H9 (cell line): ENCODE measurements at regions not wholly inside any gene's neighbourhood (a gene's known extent, or its start where the extent isn't known, plus 50 kb on each side); places are given as distances from the start of the nearest gene placed in this dataset.

Experiments used
- DNase-seq: peaks from one replicate; pipeline ENCODE4 v3.0.0-alpha.2; 2017
- H2AFZ ChIP-seq: one replicate; pipeline ENCODE4 v1.6.1; 2013; ENCODE audit warnings: mild to moderate bottlenecking, low read length, control low read depth, moderate library complexity
- H2AK5ac ChIP-seq: 2 replicates; pipeline ENCODE4 v1.6.1; 2013; ENCODE audit warnings: low read length, control low read depth, mixed read lengths; ENCODE audit not compliant: insufficient read length
- H2BK120ac ChIP-seq: one replicate; pipeline ENCODE4 v1.6.1; 2013; ENCODE audit warnings: low read depth, mild to moderate bottlenecking, low read length, control low read depth, inconsistent platforms; ENCODE audit not compliant: poor library complexity, severe bottlenecking
- H2BK12ac ChIP-seq: 2 replicates; pipeline ENCODE4 v1.6.1; 2013; ENCODE audit warnings: low read length, control low read depth, mixed read lengths, low read depth; ENCODE audit not compliant: insufficient read length
- H2BK15ac ChIP-seq: 2 replicates; pipeline ENCODE4 v1.6.1; 2013; ENCODE audit warnings: low read depth, low read length, control low read depth
- H2BK20ac ChIP-seq: one replicate; pipeline ENCODE4 v1.6.1; 2013; ENCODE audit warnings: low read depth, mild to moderate bottlenecking, low read length, control low read depth, inconsistent platforms; ENCODE audit not compliant: poor library complexity, severe bottlenecking
- H2BK5ac ChIP-seq: 2 replicates; pipeline ENCODE4 v1.6.1; 2013; ENCODE audit warnings: low read length, control low read depth, mixed read lengths; ENCODE audit not compliant: insufficient read length
- H3K14ac ChIP-seq: 2 replicates; pipeline ENCODE4 v1.6.1; 2013; ENCODE audit warnings: low read length, control low read depth; ENCODE audit not compliant: insufficient read depth
- H3K18ac ChIP-seq: 2 replicates; pipeline ENCODE4 v1.6.1; 2013; ENCODE audit warnings: low read depth, mild to moderate bottlenecking, mixed read lengths, low read length, control low read depth; ENCODE audit not compliant: insufficient read length
- H3K23ac ChIP-seq: 2 replicates; pipeline ENCODE4 v1.6.1; 2013; ENCODE audit warnings: low read length, control low read depth, mixed read lengths, low read depth; ENCODE audit not compliant: insufficient read length
- H3K23me2 ChIP-seq: 2 replicates; pipeline ENCODE4 v1.6.1; 2013; ENCODE audit warnings: low read depth, mild to moderate bottlenecking, mixed read lengths, low read length, control low read depth; ENCODE audit not compliant: insufficient read length, poor library complexity, severe bottlenecking
- H3K27ac ChIP-seq: 2 replicates; pipeline ENCODE4 v1.5.1; 2013; ENCODE audit warnings: low read length, control low read depth, mixed read lengths, low read depth; ENCODE audit not compliant: insufficient read length
- H3K27me3 ChIP-seq: 2 replicates; pipeline ENCODE4 v1.6.1; 2013; ENCODE audit warnings: low read length, control low read depth, inconsistent platforms; ENCODE audit not compliant: insufficient read depth
- H3K4ac ChIP-seq: 2 replicates; pipeline ENCODE4 v1.6.1; 2013; ENCODE audit warnings: low read depth, mild to moderate bottlenecking, control low read depth, inconsistent platforms, low read length, moderate library complexity
- H3K4me1 ChIP-seq: 2 replicates; pipeline ENCODE4 v1.6.1; 2013; ENCODE audit warnings: low read length, control low read depth, inconsistent platforms; ENCODE audit not compliant: insufficient read depth
- H3K4me2 ChIP-seq: 2 replicates; pipeline ENCODE4 v1.6.1; 2013; ENCODE audit warnings: low read length, control low read depth, mixed read lengths; ENCODE audit not compliant: insufficient read length, insufficient read depth
- H3K56ac ChIP-seq: 2 replicates; pipeline ENCODE4 v1.6.1; 2013; ENCODE audit warnings: low read depth, mild to moderate bottlenecking, mixed read lengths, low read length, control low read depth; ENCODE audit not compliant: insufficient read length
- H3K79me1 ChIP-seq: 2 replicates; pipeline ENCODE4 v1.6.1; 2013; ENCODE audit warnings: low read depth, mild to moderate bottlenecking, moderate library complexity, low read length, control low read depth, inconsistent platforms; ENCODE audit not compliant: insufficient read depth, poor library complexity, severe bottlenecking
- H3K79me2 ChIP-seq: 2 replicates; pipeline ENCODE4 v1.6.1; 2013; ENCODE audit warnings: low read length, control low read depth, inconsistent platforms; ENCODE audit not compliant: insufficient read depth
- H3K9ac ChIP-seq: 2 replicates; pipeline ENCODE4 v1.6.1; 2013; ENCODE audit warnings: low read length, control low read depth, mixed read lengths; ENCODE audit not compliant: insufficient read length; ENCODE audit errors: extremely low read depth
- H3K9me3 ChIP-seq: one replicate; pipeline ENCODE4 v1.6.1; 2013; ENCODE audit warnings: low read depth, low read length, inconsistent platforms; ENCODE audit not compliant: control insufficient read depth
- H3T11ph ChIP-seq: one replicate; pipeline ENCODE4 v1.6.1; 2013; ENCODE audit warnings: mild to moderate bottlenecking, low read length, control low read depth, inconsistent platforms
- H4K20me1 ChIP-seq: one replicate; pipeline ENCODE4 v1.6.1; 2013; ENCODE audit not compliant: control insufficient read depth, insufficient read length, insufficient read depth
- H4K5ac ChIP-seq: 2 replicates; pipeline ENCODE4 v1.6.1; 2013; ENCODE audit warnings: low read depth, mild to moderate bottlenecking, mixed read lengths, low read length, control low read depth; ENCODE audit not compliant: insufficient read length
- H4K8ac ChIP-seq: replicated peaks from 2 replicates; pipeline ENCODE4 v1.6.1; 2013; ENCODE audit warnings: low read length, control low read depth, mixed read lengths, low read depth; ENCODE audit not compliant: insufficient read length
- H4K91ac ChIP-seq: 2 replicates; pipeline ENCODE4 v1.6.1; 2013; ENCODE audit warnings: low read depth, mild to moderate bottlenecking, moderate library complexity, mixed read lengths, low read length, control low read depth; ENCODE audit not compliant: insufficient read length
- H3K27ac Mint-ChIP-seq, 3 experiments: 2 replicates in 2 of 3; 3 replicates in 1 of 3; pipeline ENCODE4 v1.8.0; 2020 to 2021; ENCODE audit warnings: mixed read lengths in 3 of 3, mild to moderate bottlenecking in 1 of 3, moderate library complexity in 1 of 3
- H3K27me3 Mint-ChIP-seq: 2 replicates; pipeline ENCODE4 v1.8.0; 2021; ENCODE audit warnings: low read depth, mild to moderate bottlenecking, moderate library complexity, mixed read lengths
- H3K36me3 Mint-ChIP-seq, 3 experiments: 2 replicates in 2 of 3; 3 replicates in 1 of 3; pipeline ENCODE4 v1.8.0; 2020 to 2021; ENCODE audit warnings: low read depth in 3 of 3, mixed read lengths in 3 of 3; ENCODE audit not compliant: insufficient read depth in 1 of 3
- H3K4me1 Mint-ChIP-seq, 2 experiments: 2 replicates each; pipeline ENCODE4 v1.8.0; 2020; ENCODE audit warnings: mixed read lengths in 2 of 2
- H3K4me3 Mint-ChIP-seq, 2 experiments: 2 replicates in 1 of 2; 3 replicates in 1 of 2; pipeline ENCODE4 v1.8.0; 2020 to 2021; ENCODE audit warnings: mild to moderate bottlenecking in 2 of 2, mixed read lengths in 2 of 2, moderate library complexity in 1 of 2
- H3K9me3 Mint-ChIP-seq, 2 experiments: 2 replicates in 1 of 2; 3 replicates in 1 of 2; pipeline ENCODE4 v1.8.0; 2020; ENCODE audit warnings: mild to moderate bottlenecking in 2 of 2, mixed read lengths in 2 of 2, moderate library complexity in 1 of 2
- CTCF ChIP-seq: fragments of 200-600 bp; sonication (generic); conservative IDR thresholded peaks from 3 replicates; pipeline ENCODE4 v1.8.0; 2021; ENCODE audit warnings: antibody characterized with exemption, mild to moderate bottlenecking
- WGBS: extraction: QIAGEN DNeasy Blood & Tissue Kit; methylation state at CpG from one replicate; pipeline ENCODE4 v1.1.7; 2013; ENCODE audit warnings: missing lambda C conversion rate, low lambda C conversion rate, mixed read lengths; ENCODE audit not compliant: insufficient read length; ENCODE audit errors: extremely low coverage; 5-methylcytosine and 5-hydroxymethylcytosine counted together

DNA sequence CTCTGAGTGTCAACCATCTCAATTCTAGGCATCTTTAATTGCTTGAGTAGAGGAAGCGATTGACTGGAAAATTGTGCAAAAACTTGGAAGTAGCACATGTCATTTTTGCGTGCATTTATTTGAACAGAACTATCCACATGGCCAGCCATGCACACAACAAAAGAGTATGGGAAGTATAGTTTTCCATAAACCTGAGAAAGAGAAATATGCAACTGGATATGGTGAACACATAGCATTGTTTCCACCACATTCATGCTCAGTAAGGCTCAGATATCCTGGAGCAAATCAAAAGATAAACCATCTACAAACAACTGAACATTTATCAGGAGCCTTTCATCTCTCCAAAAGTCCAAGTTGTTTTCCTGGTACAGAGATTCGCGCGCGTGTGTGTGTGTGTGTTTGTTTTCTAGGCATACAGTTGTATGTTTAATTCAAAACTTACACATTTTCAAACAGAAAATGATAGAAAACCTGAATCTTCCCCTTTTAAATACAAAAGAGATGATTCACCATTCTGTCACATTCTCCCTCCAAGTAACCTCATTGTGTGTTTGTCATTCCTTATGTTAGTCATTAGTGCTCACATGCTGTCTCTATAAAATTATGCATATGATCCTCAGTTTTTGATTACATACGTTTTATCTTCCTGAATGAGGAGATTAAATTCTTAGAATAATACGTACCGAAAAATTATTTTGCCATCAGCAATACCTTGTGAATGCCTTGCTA, 780.4 kb upstream of the NRXN1 start:
- H3K27me3 ChIP-seq, result no peaks in the 10 kb centered on the region
- no peak overlapping the region for H2BK20ac ChIP-seq
- no peaks in the 10 kb centered on the region for H3K9me3 Mint-ChIP-seq
- H2BK12ac ChIP-seq, result no peak overlapping the region
- H3K79me2 ChIP-seq, result no peaks in the 10 kb centered on the region
- no peak overlapping the region for H2AK5ac ChIP-seq
- H4K5ac ChIP-seq, result no peak overlapping the region
- no peak overlapping the region for H3K18ac ChIP-seq
- no peak overlapping the region for H3K4me3 Mint-ChIP-seq
- no peak for TF ChIP-seq CTCF
- H3K27ac ChIP-seq, result no peak overlapping the region
- no peak overlapping the region for H2BK5ac ChIP-seq
- no peak overlapping the region for H2AFZ ChIP-seq
- no CpG with 5 or more reads among the region's 9 CpGs for WGBS
- H3K4me2 ChIP-seq, result no peak overlapping the region
- H4K8ac ChIP-seq, result no peak overlapping the region
- no peak overlapping the region for H3K56ac ChIP-seq
- H3K9ac ChIP-seq, result no peak overlapping the region
- no peak overlapping the region for H3T11ph ChIP-seq
- no peaks in the 10 kb centered on the region for H3K9me3 ChIP-seq
- H3K14ac ChIP-seq, result no peak overlapping the region
- H4K20me1 ChIP-seq, result no peaks in the 10 kb centered on the region
- no peaks in the 10 kb centered on the region for H3K36me3 Mint-ChIP-seq
- DNase-seq, result no peak
- no peaks in the 10 kb centered on the region; the same call in 1 of the 2 replicates for H3K4me1 ChIP-seq
- no peak overlapping the region for H3K4ac ChIP-seq
- no peaks in the 10 kb centered on the region for H3K79me1 ChIP-seq
- H2BK15ac ChIP-seq, result no peak overlapping the region
- no peak overlapping the region for H2BK120ac ChIP-seq
- no peak overlapping the region for H3K23ac ChIP-seq
- H3K27ac Mint-ChIP-seq, result no peak overlapping the region
- peaks cover 11 to 12% of the 10 kb centered on the region in 2 experiments for H3K4me1 Mint-ChIP-seq
- no peaks in the 10 kb centered on the region for H3K23me2 ChIP-seq
- H3K27me3 Mint-ChIP-seq, result no peaks in the 10 kb centered on the region
- no peak overlapping the region for H4K91ac ChIP-seq
